Gastroesophageal sphincter (tissue), 3 donors: ENCODE measurements at regions not wholly inside any gene's neighbourhood (a gene's known extent, or its start where the extent isn't known, plus 50 kb on each side); places are given as distances from the start of the nearest gene placed in this dataset.

ENCODE experiments used
- EP300 ChIP-seq: sonication (generic); formaldehyde crosslinking; IDR thresholded peaks from one replicate; pipeline ENCODE4 v1.6.1; 2017; ENCODE audit warnings: antibody characterized with exemption, mild to moderate bottlenecking
- POLR2AphosphoS5 ChIP-seq: sonication (generic); formaldehyde crosslinking; IDR thresholded peaks from one replicate; pipeline ENCODE4 v1.6.1; 2017; ENCODE audit warnings: antibody characterized with exemption
- TF ChIP-seq, protein P1 (sequence below), 4 experiments: fragments of 200-600 bp in 2 of 4; fragments of 450-650 bp in 2 of 4; sonication (generic) in 1 of 4; IDR thresholded peaks; one replicate each; pipeline ENCODE4 v1.5.1; 2017 to 2019; ENCODE audit warnings: antibody characterized with exemption in 4 of 4, mild to moderate bottlenecking in 2 of 4, moderate library complexity in 2 of 4

DNA sequence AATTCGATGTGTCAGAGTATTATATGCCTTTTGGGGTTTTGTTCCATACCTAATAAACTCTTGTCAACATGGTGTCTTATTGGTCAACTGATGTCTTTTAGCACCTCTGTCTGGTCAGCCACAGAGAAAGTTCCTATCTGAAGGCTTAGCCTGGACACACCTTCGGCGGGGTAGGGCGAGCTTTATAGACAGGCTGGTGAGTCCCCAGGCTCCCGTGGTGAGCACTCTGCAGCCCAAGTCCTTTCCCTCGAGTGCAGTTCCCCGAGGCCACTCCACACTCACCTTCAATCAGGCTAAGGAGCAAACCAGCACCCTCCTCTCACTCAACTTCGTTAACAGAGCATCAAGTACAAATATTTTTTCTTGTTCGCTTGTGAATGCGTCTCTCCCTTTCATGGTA is 133.9 kb downstream of the ATG4C start:
- TF ChIP-seq EP300 (no peak), POLR2AphosphoS5 (no peak)
- TF ChIP-seq, protein P1, sequence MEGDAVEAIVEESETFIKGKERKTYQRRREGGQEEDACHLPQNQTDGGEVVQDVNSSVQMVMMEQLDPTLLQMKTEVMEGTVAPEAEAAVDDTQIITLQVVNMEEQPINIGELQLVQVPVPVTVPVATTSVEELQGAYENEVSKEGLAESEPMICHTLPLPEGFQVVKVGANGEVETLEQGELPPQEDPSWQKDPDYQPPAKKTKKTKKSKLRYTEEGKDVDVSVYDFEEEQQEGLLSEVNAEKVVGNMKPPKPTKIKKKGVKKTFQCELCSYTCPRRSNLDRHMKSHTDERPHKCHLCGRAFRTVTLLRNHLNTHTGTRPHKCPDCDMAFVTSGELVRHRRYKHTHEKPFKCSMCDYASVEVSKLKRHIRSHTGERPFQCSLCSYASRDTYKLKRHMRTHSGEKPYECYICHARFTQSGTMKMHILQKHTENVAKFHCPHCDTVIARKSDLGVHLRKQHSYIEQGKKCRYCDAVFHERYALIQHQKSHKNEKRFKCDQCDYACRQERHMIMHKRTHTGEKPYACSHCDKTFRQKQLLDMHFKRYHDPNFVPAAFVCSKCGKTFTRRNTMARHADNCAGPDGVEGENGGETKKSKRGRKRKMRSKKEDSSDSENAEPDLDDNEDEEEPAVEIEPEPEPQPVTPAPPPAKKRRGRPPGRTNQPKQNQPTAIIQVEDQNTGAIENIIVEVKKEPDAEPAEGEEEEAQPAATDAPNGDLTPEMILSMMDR (IDR thresholded peaks at IDR 0.05) = no peak
